Right lobe of liver (tissue), 6 donors: ENCODE measurements at regions not wholly inside any gene's neighbourhood (a gene's known extent, or its start where the extent isn't known, plus 50 kb on each side); places are given as distances from the start of the nearest gene placed in this dataset.

Source experiments
- ATAC-seq, 4 donors: fragments of 200-7000 bp; cut with Tn5 transposase; one replicate each; pipeline ENCODE4 v1.9.1; 2020; ENCODE audit warnings: mild to moderate bottlenecking in 4 of 4, moderate library complexity in 4 of 4
- DNase-seq, 3 donors: peaks; one replicate each; pipeline ENCODE4 v3.0.0-alpha.2; 2020
- H3K27ac ChIP-seq, 3 donors: fragments of 200-600 bp; one replicate each; pipeline ENCODE4 v1.8.0; 2022
- H3K27me3 ChIP-seq, 2 donors: fragments of 200-600 bp; one replicate each; pipeline ENCODE4 v1.8.0; 2022
- H3K36me3 ChIP-seq, 4 donors: fragments of 200-600 bp; sonication (generic) in 1 of 4; one replicate each; pipeline versions ENCODE4 v1.5.1 to v1.8.0; 2017 to 2022; ENCODE audit warnings: control low read depth in 1 of 4
- H3K4me1 ChIP-seq, 4 donors: fragments of 200-600 bp; sonication (generic) in 1 of 4; one replicate each; pipeline versions ENCODE4 v1.5.1 to v1.8.0; 2017 to 2022; ENCODE audit warnings: control low read depth in 1 of 4
- H3K4me3 ChIP-seq, 3 donors: fragments of 200-600 bp; one replicate each; pipeline ENCODE4 v1.8.0; 2022
- H3K9me3 ChIP-seq, 4 donors: fragments of 200-600 bp; sonication (generic) in 1 of 4; one replicate each; pipeline versions ENCODE4 v1.5.1 to v1.8.0; 2017 to 2022; ENCODE audit warnings: control low read depth in 1 of 4
- POLR2A ChIP-seq: fragments of 450-650 bp; IDR thresholded peaks from one replicate; pipeline ENCODE4 v1.6.1; 2017; ENCODE audit warnings: antibody characterized with exemption, mild to moderate bottlenecking
- WGBS: methylation state at CpG from one replicate; pipeline ENCODE4 v1.1.6; 2018; ENCODE audit warnings: low coverage, low lambda C conversion rate; ENCODE audit not compliant: insufficient coverage; ENCODE audit errors: missing lambda C conversion rate; 5-methylcytosine and 5-hydroxymethylcytosine counted together
- intact Hi-C, 2 donors: fragments of 100-400 bp; cut with DNase I; formaldehyde crosslinking; loops; one replicate each; pipeline versions ENCODE4 v1.11.2 to v1.14.1; 2022
- TF ChIP-seq, protein P1 (sequence below), 4 donors: fragments of 200-600 bp in 3 of 4; fragments of 450-650 bp in 1 of 4; IDR thresholded peaks; one replicate each; pipeline versions ENCODE4 v1.5.1 to v1.8.0; 2016 to 2022; ENCODE audit warnings: antibody characterized with exemption in 4 of 4, mild to moderate bottlenecking in 2 of 4
- donor health status: DM: no; HTN: yes; CAD: no.
- donor health status: DM: no; HTN: no; CAD: no.
- donor health status: DM: no; HTN: no; CAD: no.
- donor health status: DM: no; HTN: yes; CAD: no.
- donor health status: DM: no; HTN: yes; CAD: no.

- Histone ChIP-seq H3K36me3 (no peaks in the 10 kb centered on the region), H3K27me3 (no peaks in the 10 kb centered on the region), H3K9me3 (no peaks in the 10 kb centered on the region), H3K27ac (no peak overlapping the region), H3K4me3 (no peak overlapping the region), H3K4me1 (no peaks in the 10 kb centered on the region)
- intact Hi-C loops: no loop called here
- TF ChIP-seq POLR2A: no peak
- TF ChIP-seq, protein P1, sequence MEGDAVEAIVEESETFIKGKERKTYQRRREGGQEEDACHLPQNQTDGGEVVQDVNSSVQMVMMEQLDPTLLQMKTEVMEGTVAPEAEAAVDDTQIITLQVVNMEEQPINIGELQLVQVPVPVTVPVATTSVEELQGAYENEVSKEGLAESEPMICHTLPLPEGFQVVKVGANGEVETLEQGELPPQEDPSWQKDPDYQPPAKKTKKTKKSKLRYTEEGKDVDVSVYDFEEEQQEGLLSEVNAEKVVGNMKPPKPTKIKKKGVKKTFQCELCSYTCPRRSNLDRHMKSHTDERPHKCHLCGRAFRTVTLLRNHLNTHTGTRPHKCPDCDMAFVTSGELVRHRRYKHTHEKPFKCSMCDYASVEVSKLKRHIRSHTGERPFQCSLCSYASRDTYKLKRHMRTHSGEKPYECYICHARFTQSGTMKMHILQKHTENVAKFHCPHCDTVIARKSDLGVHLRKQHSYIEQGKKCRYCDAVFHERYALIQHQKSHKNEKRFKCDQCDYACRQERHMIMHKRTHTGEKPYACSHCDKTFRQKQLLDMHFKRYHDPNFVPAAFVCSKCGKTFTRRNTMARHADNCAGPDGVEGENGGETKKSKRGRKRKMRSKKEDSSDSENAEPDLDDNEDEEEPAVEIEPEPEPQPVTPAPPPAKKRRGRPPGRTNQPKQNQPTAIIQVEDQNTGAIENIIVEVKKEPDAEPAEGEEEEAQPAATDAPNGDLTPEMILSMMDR (IDR thresholded peaks at IDR 0.05): no peak
- ATAC-seq: no peak
- 39% methylated on average over 10 of the region's 13 CpGs for WGBS
- no peak for DNase-seq
These were observed 1306.6 kb downstream of the BRD1 start for GRCh38 chr22:48520884-48521588.

- Histone ChIP-seq H3K27ac (no peak overlapping the region), H3K4me1 (no peaks in the 10 kb centered on the region), H3K27me3 (no peaks in the 10 kb centered on the region), H3K4me3 (no peak overlapping the region), H3K36me3 (no peaks in the 10 kb centered on the region), H3K9me3 (no peaks in the 10 kb centered on the region)
- WGBS: 84% methylated on average over 3 of the region's 10 CpGs
- intact Hi-C loops: no loop called here
- TF ChIP-seq, protein P1 (IDR thresholded peaks at IDR 0.05): no peak
- no peak for TF ChIP-seq POLR2A
- no peak for ATAC-seq
- no peak for DNase-seq
These were observed 1307.5 kb downstream of the BRD1 start for GRCh38 chr22:48520207-48520606.

GRCh38 chr22:48517039-48518030 lies 1310.3 kb downstream of the BRD1 start:
- H3K27me3 ChIP-seq: no peaks in the 10 kb centered on the region
- H3K27ac ChIP-seq: no peak overlapping the region
- peak in 2 of 4 donors; percentile 7 to 26 for ATAC-seq
- H3K4me1 ChIP-seq: no peaks in the 10 kb centered on the region
- whole genome bisulfite sequencing: 63% methylated on average over 19 of the region's 35 CpGs
- intact Hi-C loops: no loop called here
- H3K4me3 ChIP-seq: no peak overlapping the region
- TF ChIP-seq, protein P1 (IDR thresholded peaks at IDR 0.05): peak in 1 of 4 donors; percentile 7
- no peak for TF ChIP-seq POLR2A
- H3K9me3 ChIP-seq: no peaks in the 10 kb centered on the region
- H3K36me3 ChIP-seq: no peaks in the 10 kb centered on the region
- DNase-seq: no peak

DNA sequence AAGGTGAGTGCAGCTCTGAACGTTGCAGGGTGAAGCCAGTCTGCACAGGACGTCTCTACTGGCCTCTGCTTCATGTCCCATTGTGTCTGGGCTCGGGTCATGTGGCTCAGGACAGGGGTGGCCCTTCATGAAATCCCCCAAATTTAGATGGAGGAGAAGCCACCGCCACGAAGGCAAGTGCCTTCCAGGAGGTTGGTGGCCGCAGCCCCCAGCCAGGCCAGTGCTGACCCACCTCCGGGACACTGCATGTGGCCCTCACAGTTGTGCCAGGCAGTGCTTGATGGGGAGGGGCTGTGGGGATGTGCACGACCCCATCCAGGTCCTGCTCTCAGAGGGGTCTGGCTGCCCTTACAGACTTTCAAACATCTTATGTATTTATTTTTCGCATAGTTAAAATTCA lies 1311.1 kb downstream of the BRD1 start:
- ATAC-seq: no peak
- TF ChIP-seq, protein P1 (IDR thresholded peaks at IDR 0.05): no peak
- Histone ChIP-seq H3K9me3 (no peaks in the 10 kb centered on the region), H3K4me1 (no peaks in the 10 kb centered on the region), H3K36me3 (no peaks in the 10 kb centered on the region), H3K27me3 (no peaks in the 10 kb centered on the region), H3K27ac (no peak overlapping the region), H3K4me3 (no peak overlapping the region)
- DNase-seq: no peak
- intact Hi-C loops: no loop called here
- WGBS: 53% methylated on average over 5 of the region's 9 CpGs
